ENCODE measurements at regions not wholly inside any gene's neighbourhood (a gene's known extent, or its start where the extent isn't known, plus 50 kb on each side); places are given as distances from the start of the nearest gene placed in this dataset.

- no peak overlapping the region for H3K23ac ChIP-seq (ENCODE audit: insufficient read length, low read depth, low read length)
- no peak overlapping the region for H3K18ac ChIP-seq (ENCODE audit: insufficient read length, low read depth, low read length)
- no peak overlapping the region for H2BK12ac ChIP-seq (ENCODE audit: insufficient read length, low read depth, low read length)
- H4K5ac ChIP-seq (ENCODE audit: insufficient read length, low read depth, low read length) = no peak overlapping the region
- H3K4me1 ChIP-seq (ENCODE audit: insufficient read depth, low read length) = no peaks in the 10 kb centered on the region
- no peak overlapping the region for H2BK5ac ChIP-seq (ENCODE audit: insufficient read length, low read length)
- TF ChIP-seq CTCF (conservative IDR thresholded peaks at IDR 0.05) = no peak
- H2BK120ac ChIP-seq (ENCODE audit: low read depth, low read length, poor library complexity, severe bottlenecking) = no peak overlapping the region
- no peak overlapping the region for H3K14ac ChIP-seq (ENCODE audit: insufficient read depth, low read length)
- no peak overlapping the region for H2AFZ ChIP-seq (ENCODE audit: low read length)
- no peaks in the 10 kb centered on the region for H3K9me3 ChIP-seq (ENCODE audit: control insufficient read depth, low read depth, low read length)
- H3K9ac ChIP-seq (ENCODE audit: extremely low read depth, insufficient read length, low read length) = no peak overlapping the region
- no peaks in the 10 kb centered on the region; a peak in 1 of 4 replicates for H3K4me1 Mint-ChIP-seq
- H3K4me2 ChIP-seq (ENCODE audit: insufficient read depth, insufficient read length, low read length) = no peak overlapping the region
- WGBS (ENCODE audit: extremely low coverage, insufficient read length, low lambda C conversion rate) = no CpG with 5 or more reads among the region's 4 CpGs
- no peaks in the 10 kb centered on the region for H4K20me1 ChIP-seq (ENCODE audit: control insufficient read depth, insufficient read depth, insufficient read length)
- H2BK20ac ChIP-seq (ENCODE audit: low read depth, low read length, poor library complexity, severe bottlenecking) = no peak overlapping the region
- H3K79me1 ChIP-seq (ENCODE audit: insufficient read depth, low read depth, low read length, poor library complexity, severe bottlenecking) = no peaks in the 10 kb centered on the region
- H3K36me3 Mint-ChIP-seq (ENCODE audit: insufficient read depth in 1 of 3, low read depth in 3 of 3) = no peaks in the 10 kb centered on the region
- no peaks in the 10 kb centered on the region for H3K79me2 ChIP-seq (ENCODE audit: insufficient read depth, low read length)
- no peaks in the 10 kb centered on the region for H3K27me3 Mint-ChIP-seq (ENCODE audit: low read depth)
- no peak overlapping the region for H3K27ac ChIP-seq (ENCODE audit: insufficient read length, low read depth, low read length)
- H3K27ac Mint-ChIP-seq = no peak overlapping the region
- no peaks in the 10 kb centered on the region for H3K23me2 ChIP-seq (ENCODE audit: insufficient read length, low read depth, low read length, poor library complexity, severe bottlenecking)
- H3T11ph ChIP-seq (ENCODE audit: low read length) = no peak overlapping the region
- no peaks in the 10 kb centered on the region for H3K9me3 Mint-ChIP-seq
- DNase-seq = no peak
- no peak overlapping the region for H3K56ac ChIP-seq (ENCODE audit: insufficient read length, low read depth, low read length)
- no peak overlapping the region for H2BK15ac ChIP-seq (ENCODE audit: low read depth, low read length)
- no peaks in the 10 kb centered on the region for H3K27me3 ChIP-seq (ENCODE audit: insufficient read depth, low read length)
- no peak overlapping the region for H3K4me3 Mint-ChIP-seq
- no peak overlapping the region for H4K8ac ChIP-seq (replicated peaks; ENCODE audit: insufficient read length, low read depth, low read length)
- no peak overlapping the region for H4K91ac ChIP-seq (ENCODE audit: insufficient read length, low read depth, low read length)
- H2AK5ac ChIP-seq (ENCODE audit: insufficient read length, low read length) = no peak overlapping the region
- H3K4ac ChIP-seq (ENCODE audit: low read depth, low read length) = no peak overlapping the region
Observed at GRCh38 chr13:106700439-106700838, 132.5 kb upstream of the ARGLU1 start.

All from H9 (cell line).